ENCODE measurements at regions not wholly inside any gene's neighbourhood (a gene's known extent, or its start where the extent isn't known, plus 50 kb on each side); places are given as distances from the start of the nearest gene placed in this dataset.

GRCh38 chr15:92524874-92525565, 130.6 kb downstream of the FAM174B start:
- Mint-ChIP-seq H3K36me3 (ENCODE audit: low read depth) (no peaks in the 10 kb centered on the region; the same call in 2 of the 3 replicates), H3K27me3 (ENCODE audit: insufficient read depth, low read depth, poor library complexity) (peaks cover 7% of the 10 kb centered on the region), H3K27ac (peak overlapping the region; percentile 0; the same call in 1 of the 2 replicates), H3K4me1 (peaks cover 8% of the 10 kb centered on the region), H3K9me3 (peaks cover 20% of the 10 kb centered on the region; the same call in 2 of the 3 replicates), H3K4me3 (no peak overlapping the region)
- Histone ChIP-seq H3K4me2 (no peak overlapping the region), H3K9me2 (ENCODE audit: insufficient read depth) (no peaks in the 10 kb centered on the region; the same call in 1 of the 2 replicates), H3K36me3 (ENCODE audit: insufficient read depth) (no peaks in the 10 kb centered on the region), H3K4me1 (ENCODE audit: insufficient read depth) (no peaks in the 10 kb centered on the region), H3F3A (replicated peaks; ENCODE audit: low read depth) (no peaks in the 10 kb centered on the region), H3K27me3 (ENCODE audit: insufficient read depth) (no peaks in the 10 kb centered on the region), H3K4me3 (no peak overlapping the region), H3K79me2 (replicated peaks; ENCODE audit: insufficient read depth) (no peaks in the 10 kb centered on the region), H3K27ac (ENCODE audit: low read depth) (no peak overlapping the region), H4K20me1 (replicated peaks; ENCODE audit: insufficient read depth) (no peaks in the 10 kb centered on the region), H2AFZ (no peak overlapping the region)
- TF ChIP-seq ETS1 (IDR thresholded peaks at IDR 0.05): no peak
- TF ChIP-seq CTCF (conservative IDR thresholded peaks at IDR 0.05; ENCODE audit: low read depth in 2 of 2): no peak
- no peak for DNase-seq (ENCODE audit: low spot score)
- no peak for ATAC-seq

- ATAC-seq (no peak), DNase-seq (ENCODE audit: low spot score) (no peak)
- no peak overlapping the region for H3K4me2 ChIP-seq
- Mint-ChIP-seq H3K27ac (no peak overlapping the region), H3K27me3 (ENCODE audit: insufficient read depth, low read depth, poor library complexity) (peaks cover 5% of the 10 kb centered on the region), H3K4me1 (peaks cover 8% of the 10 kb centered on the region), H3K9me3 (peaks cover 12% of the 10 kb centered on the region; the same call in 1 of the 3 replicates), H3K4me3 (no peak overlapping the region), H3K36me3 (ENCODE audit: low read depth) (no peaks in the 10 kb centered on the region; the same call in 2 of the 3 replicates)
- H3K4me1 ChIP-seq (ENCODE audit: insufficient read depth): no peaks in the 10 kb centered on the region
- H3K27me3 ChIP-seq (ENCODE audit: insufficient read depth): no peaks in the 10 kb centered on the region
- no peak overlapping the region for H3K4me3 ChIP-seq
- no peak overlapping the region for H2AFZ ChIP-seq
- no peaks in the 10 kb centered on the region; the same call in 1 of the 2 replicates for H3K9me2 ChIP-seq (ENCODE audit: insufficient read depth)
- H3F3A ChIP-seq (replicated peaks; ENCODE audit: low read depth): no peaks in the 10 kb centered on the region
- H3K79me2 ChIP-seq (replicated peaks; ENCODE audit: insufficient read depth): no peaks in the 10 kb centered on the region
- no peaks in the 10 kb centered on the region for H3K36me3 ChIP-seq (ENCODE audit: insufficient read depth)
- TF ChIP-seq CREB1 (CRISPR knock-in tag; IDR thresholded peaks at IDR 0.05; ENCODE audit: low read depth) (no peak), CTCF (conservative IDR thresholded peaks at IDR 0.05; ENCODE audit: low read depth in 2 of 2) (no peak), JUNB (IDR thresholded peaks at IDR 0.05; ENCODE audit: unreplicated experiment) (no peak), NANOG (IDR thresholded peaks at IDR 0.05; ENCODE audit: borderline replicate concordance) (no peak), ZNF331 (CRISPR knock-in tag; IDR thresholded peaks at IDR 0.05; ENCODE audit: low read depth) (no peak), EZH2phosphoT487 (IDR thresholded peaks at IDR 0.05; ENCODE audit: unreplicated experiment) (no peak), REST (IDR thresholded peaks at IDR 0.05; ENCODE audit: unreplicated experiment) (no peak)
- H4K20me1 ChIP-seq (replicated peaks; ENCODE audit: insufficient read depth): no peaks in the 10 kb centered on the region
- no peak overlapping the region for H3K27ac ChIP-seq (ENCODE audit: low read depth)
Measured at GRCh38 chr15:92524161-92524560, 130.5 kb downstream of the ST8SIA2 start.
